ENCODE measurements at regions not wholly inside any gene's neighbourhood (a gene's known extent, or its start where the extent isn't known, plus 50 kb on each side); places are given as distances from the start of the nearest gene placed in this dataset.
"Not testable (repeated sequence)": the region's sequence is repeated elsewhere in the genome, so short reads cannot be mapped to it uniquely, and the experiment has no call there.

- Histone ChIP-seq H3K4me1 (no peaks in the 10 kb centered on the region), H3K9me3 (no peaks in the 10 kb centered on the region), H3K4me3 (no peak overlapping the region), H3K27ac (no peak overlapping the region), H3K27me3 (no peaks in the 10 kb centered on the region), H3K36me3 (no peaks in the 10 kb centered on the region)
- ATAC-seq (no peak), DNase-seq (no peak)
- no peak for TF ChIP-seq POLR2A (IDR thresholded peaks at IDR 0.05)
- TF ChIP-seq, protein P1, sequence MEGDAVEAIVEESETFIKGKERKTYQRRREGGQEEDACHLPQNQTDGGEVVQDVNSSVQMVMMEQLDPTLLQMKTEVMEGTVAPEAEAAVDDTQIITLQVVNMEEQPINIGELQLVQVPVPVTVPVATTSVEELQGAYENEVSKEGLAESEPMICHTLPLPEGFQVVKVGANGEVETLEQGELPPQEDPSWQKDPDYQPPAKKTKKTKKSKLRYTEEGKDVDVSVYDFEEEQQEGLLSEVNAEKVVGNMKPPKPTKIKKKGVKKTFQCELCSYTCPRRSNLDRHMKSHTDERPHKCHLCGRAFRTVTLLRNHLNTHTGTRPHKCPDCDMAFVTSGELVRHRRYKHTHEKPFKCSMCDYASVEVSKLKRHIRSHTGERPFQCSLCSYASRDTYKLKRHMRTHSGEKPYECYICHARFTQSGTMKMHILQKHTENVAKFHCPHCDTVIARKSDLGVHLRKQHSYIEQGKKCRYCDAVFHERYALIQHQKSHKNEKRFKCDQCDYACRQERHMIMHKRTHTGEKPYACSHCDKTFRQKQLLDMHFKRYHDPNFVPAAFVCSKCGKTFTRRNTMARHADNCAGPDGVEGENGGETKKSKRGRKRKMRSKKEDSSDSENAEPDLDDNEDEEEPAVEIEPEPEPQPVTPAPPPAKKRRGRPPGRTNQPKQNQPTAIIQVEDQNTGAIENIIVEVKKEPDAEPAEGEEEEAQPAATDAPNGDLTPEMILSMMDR (IDR thresholded peaks at IDR 0.05 in 4 of 5, conservative IDR thresholded peaks at IDR 0.05 in 1 of 5) = no peak
- intact Hi-C loops (cut with DNase I; ENCODE audit: low total_unique reads) = no loop called here
- in situ Hi-C loops (cut with MboI; ENCODE audit: low sequenced_read_pairs in 4 of 4) = loop anchor here in 1 of 4 donors (25.0 kb wide), 1 partner anchor 581 kb away; no protein-coding TSS in a partner anchor
Observed at GRCh38 chr15:87656372-87656771, 600.2 kb downstream of the NTRK3 start.

- ATAC-seq (no peak), DNase-seq (no peak)
- Histone ChIP-seq H3K36me3 (no peaks in the 10 kb centered on the region), H3K27me3 (no peaks in the 10 kb centered on the region), H3K27ac (no peak overlapping the region), H3K9me3 (no peaks in the 10 kb centered on the region), H3K4me1 (no peaks in the 10 kb centered on the region), H3K4me3 (no peak overlapping the region)
- TF ChIP-seq, protein P1 (IDR thresholded peaks at IDR 0.05 in 4 of 5, conservative IDR thresholded peaks at IDR 0.05 in 1 of 5) = no peak
- no peak for TF ChIP-seq POLR2A (IDR thresholded peaks at IDR 0.05)
- intact Hi-C loops (cut with DNase I; ENCODE audit: low total_unique reads) (no loop called here), in situ Hi-C loops (cut with MboI; ENCODE audit: low sequenced_read_pairs in 4 of 4) (loop anchor here in 1 of 4 donors (25.0 kb wide), 1 partner anchor 584 kb away; no protein-coding TSS in a partner anchor)
Observed at GRCh38 chr15:87653646-87654045, 602.9 kb downstream of the NTRK3 start.

DNA sequence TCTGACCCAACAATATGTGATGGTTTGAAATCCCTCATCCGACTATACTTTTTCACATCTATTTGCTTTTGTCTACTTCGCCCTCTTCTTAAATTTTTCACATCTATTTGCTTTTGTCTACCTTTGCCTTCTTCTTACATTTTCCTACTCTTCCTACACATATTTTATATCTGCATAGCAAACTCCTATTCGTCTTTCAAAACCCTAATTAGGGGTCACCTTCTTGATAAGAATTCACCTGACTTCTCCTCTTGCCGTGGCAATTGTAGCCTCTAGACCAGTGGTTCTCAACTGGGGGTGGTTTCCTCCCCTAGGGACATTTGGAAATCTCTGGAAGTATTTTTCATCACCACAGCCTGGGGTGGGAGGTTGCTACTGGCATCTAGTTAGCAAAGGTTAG, 607.4 kb downstream of the NTRK3 start:
- DNase-seq (no peak), ATAC-seq (no peak)
- Histone ChIP-seq H3K4me1 (no peaks in the 10 kb centered on the region), H3K9me3 (no peaks in the 10 kb centered on the region), H3K4me3 (no peak overlapping the region), H3K27ac (no peak overlapping the region), H3K27me3 (no peaks in the 10 kb centered on the region), H3K36me3 (no peaks in the 10 kb centered on the region)
- in situ Hi-C loops (cut with MboI; ENCODE audit: low sequenced_read_pairs in 4 of 4) = no loop called here
- intact Hi-C loops (cut with DNase I; ENCODE audit: low total_unique reads) = no loop called here
- TF ChIP-seq, protein P1 (IDR thresholded peaks at IDR 0.05 in 4 of 5, conservative IDR thresholded peaks at IDR 0.05 in 1 of 5) = no peak
- TF ChIP-seq POLR2A (IDR thresholded peaks at IDR 0.05) = no peak

GRCh38 chr15:87648278-87648677, 608.3 kb downstream of the NTRK3 start:
- ATAC-seq = no peak
- in situ Hi-C loops (cut with MboI; ENCODE audit: low sequenced_read_pairs in 4 of 4) (no loop called here), intact Hi-C loops (cut with DNase I; ENCODE audit: low total_unique reads) (no loop called here)
- no peaks in the 10 kb centered on the region for H3K27me3 ChIP-seq
- no peak overlapping the region for H3K27ac ChIP-seq
- H3K4me3 ChIP-seq = no peak overlapping the region
- no peak for DNase-seq
- no peaks in the 10 kb centered on the region for H3K36me3 ChIP-seq
- TF ChIP-seq, protein P1 (IDR thresholded peaks at IDR 0.05 in 4 of 5, conservative IDR thresholded peaks at IDR 0.05 in 1 of 5) = no peak
- no peak for TF ChIP-seq POLR2A (IDR thresholded peaks at IDR 0.05)
- H3K9me3 ChIP-seq = no peaks in the 10 kb centered on the region
- no peaks in the 10 kb centered on the region for H3K4me1 ChIP-seq

DNA sequence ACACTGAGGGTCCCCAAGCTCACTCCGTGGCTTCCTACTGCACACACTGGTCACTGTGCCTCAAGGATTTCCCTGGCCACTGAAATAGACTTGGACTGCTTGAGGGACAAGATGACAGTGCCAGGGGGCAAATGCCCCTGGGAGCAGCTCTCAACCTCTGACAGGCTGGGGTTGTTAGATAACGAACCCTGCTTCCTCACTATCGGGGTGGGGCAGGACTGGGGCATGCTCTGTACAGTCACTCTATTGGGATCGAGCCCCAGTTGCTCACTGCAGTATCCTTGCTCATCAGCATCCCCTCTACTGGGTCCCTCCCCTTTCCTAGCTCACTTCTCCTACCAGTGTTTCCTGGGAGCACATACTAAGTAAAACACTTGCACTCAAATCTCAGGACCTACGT, 610.8 kb downstream of the NTRK3 start:
- Histone ChIP-seq H3K36me3 (no peaks in the 10 kb centered on the region), H3K4me3 (no peak overlapping the region), H3K27me3 (no peaks in the 10 kb centered on the region), H3K4me1 (no peaks in the 10 kb centered on the region), H3K9me3 (no peaks in the 10 kb centered on the region), H3K27ac (no peak overlapping the region)
- in situ Hi-C loops (cut with MboI; ENCODE audit: low sequenced_read_pairs in 4 of 4) (no loop called here), intact Hi-C loops (cut with DNase I; ENCODE audit: low total_unique reads) (no loop called here)
- DNase-seq = no peak
- TF ChIP-seq, protein P1 (IDR thresholded peaks at IDR 0.05 in 4 of 5, conservative IDR thresholded peaks at IDR 0.05 in 1 of 5) = no peak
- ATAC-seq = no peak

GRCh38 chr15:87642997-87643396, 613.5 kb downstream of the NTRK3 start:
- intact Hi-C loops (cut with DNase I; ENCODE audit: low total_unique reads); H3K4me1 ChIP-seq; H3K9me3 ChIP-seq; in situ Hi-C loops (cut with MboI; ENCODE audit: low sequenced_read_pairs in 4 of 4); H3K36me3 ChIP-seq; ATAC-seq; DNase-seq; H3K4me3 ChIP-seq; H3K27ac ChIP-seq; H3K27me3 ChIP-seq: not testable (repeated sequence)
